Neural crest cell (in vitro differentiated cells): ENCODE measurements at regions not wholly inside any gene's neighbourhood (a gene's known extent, or its start where the extent isn't known, plus 50 kb on each side); places are given as distances from the start of the nearest gene placed in this dataset.
A peak's percentile ranks its signal among the peaks of the same experiment; 100 is the strongest.

Experiments
- DNase-seq: peaks from one replicate; pipeline ENCODE4 v3.0.0; 2021; ENCODE audit warnings: low read depth, mixed read lengths, low spot score
- H3K27ac Mint-ChIP-seq: one replicate; pipeline ENCODE4 v1.8.0; 2021; ENCODE audit warnings: mild to moderate bottlenecking, mixed read lengths; ENCODE audit not compliant: unreplicated experiment
- H3K27me3 Mint-ChIP-seq: 2 replicates; pipeline ENCODE4 v1.8.0; 2021; ENCODE audit warnings: low read depth, mild to moderate bottlenecking, mixed read lengths
- H3K36me3 Mint-ChIP-seq: 2 replicates; pipeline ENCODE4 v1.8.0; 2021; ENCODE audit warnings: low read depth, mild to moderate bottlenecking, mixed read lengths
- H3K4me1 Mint-ChIP-seq: 2 replicates; pipeline ENCODE4 v1.8.0; 2021; ENCODE audit warnings: mixed read lengths
- H3K4me3 Mint-ChIP-seq: one replicate; pipeline ENCODE4 v1.8.0; 2021; ENCODE audit warnings: mild to moderate bottlenecking, mixed read lengths
- H3K9me3 Mint-ChIP-seq: 2 replicates; pipeline ENCODE4 v1.8.0; 2021; ENCODE audit warnings: mixed read lengths
- TF ChIP-seq, protein P1 (sequence below): fragments of 200-600 bp; sonication (generic); conservative IDR thresholded peaks from 2 replicates; pipeline ENCODE4 v1.5.0; 2021; ENCODE audit warnings: antibody characterized with exemption, mild to moderate bottlenecking

DNA sequence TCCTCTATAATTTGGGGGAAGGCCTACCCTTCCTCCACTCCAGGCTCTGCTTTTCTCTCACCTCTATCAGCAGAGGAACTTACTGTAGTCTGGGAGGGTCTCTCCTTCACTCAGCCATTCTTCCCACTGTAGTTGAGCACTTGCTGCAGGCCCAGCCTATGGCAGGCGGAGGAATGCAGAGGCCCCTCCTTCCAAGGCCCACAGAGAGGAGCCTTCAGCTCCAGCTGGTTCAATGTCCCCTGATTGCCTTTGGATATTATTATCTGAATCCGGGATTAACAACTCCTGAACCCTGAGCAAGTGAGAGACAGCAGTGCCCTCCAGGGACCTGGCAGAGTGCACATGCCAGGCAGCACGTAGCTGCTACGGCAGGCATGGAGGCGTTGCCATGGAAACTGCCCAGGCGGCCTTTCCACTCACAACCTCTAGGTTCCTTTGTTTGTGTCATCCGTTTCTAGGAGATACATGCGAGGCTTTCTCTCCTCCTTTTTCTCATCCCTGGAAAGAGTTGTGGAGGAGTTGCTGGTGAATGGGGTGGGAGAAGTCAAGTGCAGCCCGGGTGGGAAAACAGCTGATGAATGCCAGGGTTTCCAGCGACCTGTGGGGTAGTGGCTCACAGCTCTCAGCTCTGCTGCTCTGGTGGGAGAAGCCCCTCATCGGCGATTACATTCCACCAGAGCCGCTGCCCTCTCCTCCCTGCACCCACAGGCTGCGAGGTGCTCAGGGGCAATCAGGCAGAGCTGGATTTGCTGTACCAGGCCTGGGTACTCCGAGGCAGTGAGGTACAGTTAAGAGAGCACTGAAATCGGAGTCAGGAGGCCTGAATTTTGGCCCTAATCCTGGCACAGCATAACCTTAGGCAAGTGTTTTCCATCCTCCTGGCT, 55.3 kb upstream of the HK2 start:
- Mint-ChIP-seq H3K27me3 (no peaks in the 10 kb centered on the region), H3K36me3 (no peaks in the 10 kb centered on the region), H3K4me1 (peaks cover 24% of the 10 kb centered on the region), H3K9me3 (peaks cover under 1% of the 10 kb centered on the region), H3K27ac (peak overlapping the region; percentile 98), H3K4me3 (peak overlapping the region; percentile 64)
- TF ChIP-seq, protein P1, sequence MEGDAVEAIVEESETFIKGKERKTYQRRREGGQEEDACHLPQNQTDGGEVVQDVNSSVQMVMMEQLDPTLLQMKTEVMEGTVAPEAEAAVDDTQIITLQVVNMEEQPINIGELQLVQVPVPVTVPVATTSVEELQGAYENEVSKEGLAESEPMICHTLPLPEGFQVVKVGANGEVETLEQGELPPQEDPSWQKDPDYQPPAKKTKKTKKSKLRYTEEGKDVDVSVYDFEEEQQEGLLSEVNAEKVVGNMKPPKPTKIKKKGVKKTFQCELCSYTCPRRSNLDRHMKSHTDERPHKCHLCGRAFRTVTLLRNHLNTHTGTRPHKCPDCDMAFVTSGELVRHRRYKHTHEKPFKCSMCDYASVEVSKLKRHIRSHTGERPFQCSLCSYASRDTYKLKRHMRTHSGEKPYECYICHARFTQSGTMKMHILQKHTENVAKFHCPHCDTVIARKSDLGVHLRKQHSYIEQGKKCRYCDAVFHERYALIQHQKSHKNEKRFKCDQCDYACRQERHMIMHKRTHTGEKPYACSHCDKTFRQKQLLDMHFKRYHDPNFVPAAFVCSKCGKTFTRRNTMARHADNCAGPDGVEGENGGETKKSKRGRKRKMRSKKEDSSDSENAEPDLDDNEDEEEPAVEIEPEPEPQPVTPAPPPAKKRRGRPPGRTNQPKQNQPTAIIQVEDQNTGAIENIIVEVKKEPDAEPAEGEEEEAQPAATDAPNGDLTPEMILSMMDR = no peak
- peak; percentile 56 for DNase-seq

DNA sequence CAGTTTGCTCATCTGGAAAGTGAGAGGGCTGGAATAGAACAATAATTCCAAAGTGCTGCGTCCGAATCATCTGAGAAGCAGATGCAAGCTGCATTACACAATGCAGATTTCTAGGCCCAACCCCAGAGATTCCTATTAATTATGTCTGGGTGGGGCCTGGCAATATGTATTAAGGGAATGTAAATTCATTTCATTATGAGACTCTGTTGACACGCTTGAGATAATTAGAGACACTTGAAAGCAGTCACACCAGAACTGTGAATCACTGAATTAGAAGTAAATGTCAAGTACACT, 54.7 kb upstream of the HK2 start:
- DNase-seq = no peak
- peaks cover 24% of the 10 kb centered on the region for H3K4me1 Mint-ChIP-seq
- no peak overlapping the region for H3K4me3 Mint-ChIP-seq
- H3K36me3 Mint-ChIP-seq = no peaks in the 10 kb centered on the region
- H3K9me3 Mint-ChIP-seq = peaks cover 3% of the 10 kb centered on the region
- no peaks in the 10 kb centered on the region for H3K27me3 Mint-ChIP-seq
- H3K27ac Mint-ChIP-seq = no peak overlapping the region
- TF ChIP-seq, protein P1 = no peak

DNA sequence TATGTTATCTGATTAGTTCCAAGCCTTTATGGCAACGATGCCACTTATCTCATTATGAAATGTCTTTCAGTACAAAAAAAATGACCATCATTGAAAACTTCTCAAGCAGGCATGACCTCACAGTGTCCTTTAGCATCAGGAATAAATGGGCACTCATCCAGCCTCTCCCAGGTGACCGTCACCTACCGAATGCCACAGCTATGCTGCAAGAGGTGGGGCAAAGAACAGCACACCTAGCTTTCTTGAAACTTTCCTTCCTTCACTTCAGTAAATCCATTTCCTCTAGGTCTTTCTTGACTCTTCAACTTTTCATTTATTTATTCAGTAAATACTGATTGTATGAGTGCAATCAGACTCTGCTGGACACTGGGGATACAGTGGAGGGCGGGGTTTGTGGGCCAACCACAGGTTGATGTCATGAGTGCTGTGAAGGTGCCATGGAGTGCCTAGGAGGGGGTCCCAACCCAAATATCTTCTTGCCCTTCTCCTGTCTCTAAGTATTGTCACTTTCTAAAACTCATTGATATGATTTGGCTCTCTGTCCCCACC, 54.3 kb upstream of the HK2 start:
- no peak overlapping the region for H3K27ac Mint-ChIP-seq
- no peak for DNase-seq
- no peaks in the 10 kb centered on the region for H3K27me3 Mint-ChIP-seq
- H3K4me1 Mint-ChIP-seq = peaks cover 24% of the 10 kb centered on the region
- H3K4me3 Mint-ChIP-seq = no peak overlapping the region
- H3K9me3 Mint-ChIP-seq = peaks cover 3% of the 10 kb centered on the region
- TF ChIP-seq, protein P1 = no peak
- peaks cover 2% of the 10 kb centered on the region for H3K36me3 Mint-ChIP-seq
